CD14-positive monocyte (primary cell): ENCODE measurements at regions not wholly inside any gene's neighbourhood (a gene's known extent, or its start where the extent isn't known, plus 50 kb on each side); places are given as distances from the start of the nearest gene placed in this dataset.

Experiments used
- DNase-seq, 3 donors: peaks; one replicate each; pipeline ENCODE4 v3.0.0-alpha.2; 2011 to 2022
- H2AFZ ChIP-seq: 2 replicates; pipeline ENCODE4 v1.6.0; 2012; ENCODE audit warnings: mild to moderate bottlenecking, low read depth, low read length, inconsistent platforms; ENCODE audit not compliant: insufficient read depth, poor library complexity, severe bottlenecking
- H3K27ac ChIP-seq, 2 donors: 1 replicate in 1 of 2; 2 replicates in 1 of 2; pipeline ENCODE4 v1.5.1; 2012 to 2013; ENCODE audit warnings: low read length in 2 of 2, control low read depth in 1 of 2, inconsistent platforms in 1 of 2, low read depth in 1 of 2, mild to moderate bottlenecking in 1 of 2
- H3K27me3 ChIP-seq, 2 donors: one replicate each; pipeline versions ENCODE4 v1.6.0 to v1.6.1; 2011 to 2013; ENCODE audit warnings: low read length in 2 of 2; ENCODE audit not compliant: control insufficient read depth in 2 of 2, insufficient read depth in 2 of 2
- H3K36me3 ChIP-seq, 2 donors: replicated peaks in 1 of 2; 1 replicate in 1 of 2; 2 replicates in 1 of 2; pipeline versions ENCODE4 v1.5.1 to v1.6.1; 2012 to 2013; ENCODE audit warnings: low read length in 2 of 2, control low read depth in 1 of 2, inconsistent platforms in 1 of 2, mild to moderate bottlenecking in 1 of 2; ENCODE audit not compliant: insufficient read depth in 2 of 2, control insufficient read depth in 1 of 2
- H3K4me1 ChIP-seq, 2 donors: 1 replicate in 1 of 2; 2 replicates in 1 of 2; pipeline versions ENCODE4 v1.5.1 to v1.6.1; 2012 to 2013; ENCODE audit warnings: low read length in 2 of 2, control low read depth in 1 of 2, inconsistent platforms in 1 of 2, mild to moderate bottlenecking in 1 of 2, moderate library complexity in 1 of 2; ENCODE audit not compliant: insufficient read depth in 2 of 2, control insufficient read depth in 1 of 2
- H3K4me2 ChIP-seq: replicated peaks from 2 replicates; pipeline ENCODE3; 2012; ENCODE audit warnings: low read length, moderate library complexity, mild to moderate bottlenecking; ENCODE audit not compliant: poor library complexity, severe bottlenecking; ENCODE audit errors: extremely low read depth
- H3K4me3 ChIP-seq, 3 experiments: fragments of 200-600 bp in 1 of 3; sonication (generic) in 1 of 3; replicated peaks in 1 of 3; 1 replicate in 2 of 3; 2 replicates in 1 of 3; pipeline ENCODE4 v1.5.1; 2011 to 2013; ENCODE audit warnings: low read length in 3 of 3, mild to moderate bottlenecking in 3 of 3, control low read depth in 2 of 3, low read depth in 2 of 3, inconsistent platforms in 1 of 3, moderate library complexity in 1 of 3
- H3K79me2 ChIP-seq: 2 replicates; pipeline ENCODE4 v1.6.0; 2012; ENCODE audit warnings: mild to moderate bottlenecking, control low read depth, inconsistent platforms, low read length, moderate library complexity; ENCODE audit not compliant: insufficient read depth
- H3K9ac ChIP-seq: 2 replicates; pipeline ENCODE4 v1.6.0; 2017; ENCODE audit warnings: low read length, mild to moderate bottlenecking; ENCODE audit not compliant: insufficient read depth, poor library complexity, severe bottlenecking
- H3K9me3 ChIP-seq, 2 donors: replicated peaks in 1 of 2; 1 replicate in 1 of 2; 2 replicates in 1 of 2; pipeline versions ENCODE4 v1.5.1 to v1.6.1; 2012 to 2013; ENCODE audit warnings: low read length in 2 of 2, control low read depth in 1 of 2; ENCODE audit not compliant: control insufficient read depth in 1 of 2, insufficient read depth in 1 of 2
- H4K20me1 ChIP-seq: 2 replicates; pipeline ENCODE4 v1.6.0; 2012; ENCODE audit warnings: mild to moderate bottlenecking, low read length, control low read depth, moderate library complexity; ENCODE audit not compliant: insufficient read depth
- H3K27ac Mint-ChIP-seq, 7 donors: one replicate each; pipeline ENCODE4 v1.8.0; 2020; ENCODE audit warnings: mild to moderate bottlenecking in 7 of 7, mixed read lengths in 7 of 7, moderate library complexity in 6 of 7, inconsistent platforms in 2 of 7
- H3K27me3 Mint-ChIP-seq, 3 donors: one replicate each; pipeline ENCODE4 v1.8.0; 2021 to 2022; ENCODE audit warnings: low read depth in 3 of 3, mild to moderate bottlenecking in 3 of 3, mixed read lengths in 3 of 3, moderate library complexity in 3 of 3, inconsistent platforms in 1 of 3
- H3K36me3 Mint-ChIP-seq, 2 donors: one replicate each; pipeline ENCODE4 v1.8.0; 2020; ENCODE audit warnings: mixed read lengths in 2 of 2, inconsistent platforms in 1 of 2, mild to moderate bottlenecking in 1 of 2
- H3K4me1 Mint-ChIP-seq: one replicate; pipeline ENCODE4 v1.8.0; 2020; ENCODE audit warnings: mild to moderate bottlenecking, mixed read lengths
- H3K4me3 Mint-ChIP-seq, 2 donors: one replicate each; pipeline ENCODE4 v1.8.0; 2020; ENCODE audit warnings: mild to moderate bottlenecking in 2 of 2, mixed read lengths in 2 of 2, moderate library complexity in 1 of 2
- H3K9me3 Mint-ChIP-seq, 7 donors: one replicate each; pipeline ENCODE4 v1.8.0; 2020 to 2022; ENCODE audit warnings: mixed read lengths in 7 of 7, mild to moderate bottlenecking in 6 of 7, moderate library complexity in 6 of 7, inconsistent platforms in 2 of 7
- CTCF ChIP-seq: fragments of 200-600 bp; IDR thresholded peaks from one replicate; pipeline ENCODE4 v1.8.0; 2022; ENCODE audit warnings: antibody characterized with exemption, mild to moderate bottlenecking
- WGBS: methylation state at CpG from one replicate; pipeline ENCODE4 v1.1.5; 2013; ENCODE audit warnings: missing lambda C conversion rate; ENCODE audit not compliant: insufficient coverage; 5-methylcytosine and 5-hydroxymethylcytosine counted together
- intact Hi-C, 2 donors: fragments of 100-400 bp; cut with micrococcal nuclease; formaldehyde crosslinking; loops; one replicate each; pipeline versions ENCODE4 v1.15.0 to v1.15.1; 2023

DNA sequence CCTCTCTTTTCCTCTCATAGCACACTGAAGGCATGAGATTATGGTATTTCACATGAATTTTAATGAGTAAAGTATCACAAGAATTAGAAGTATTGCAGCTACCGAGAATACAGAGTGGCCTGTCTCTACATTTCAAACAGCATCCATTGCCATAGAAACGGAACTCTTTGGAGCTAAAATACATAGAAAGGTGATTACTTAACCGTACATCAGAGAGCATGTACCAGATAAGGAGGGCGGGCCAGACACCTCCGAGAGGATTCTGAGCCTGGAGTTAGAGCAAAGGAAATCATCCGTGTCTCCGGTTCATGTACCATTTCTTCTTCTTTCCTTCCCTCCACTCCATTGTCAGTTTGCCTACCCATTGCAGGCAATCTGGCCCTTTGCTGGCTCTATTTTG, 196.7 kb downstream of the KLF6 start:
- H3K27me3 Mint-ChIP-seq: peaks cover 2 to 6% (median 3%) of the 10 kb centered on the region in 3 donors
- no peak overlapping the region for H3K4me3 Mint-ChIP-seq
- Histone ChIP-seq H3K36me3 (no peaks in the 10 kb centered on the region), H3K4me2 (no peak overlapping the region), H3K9me3 (no peaks in the 10 kb centered on the region), H3K27ac (no peak overlapping the region), H3K27me3 (no peaks in the 10 kb centered on the region), H3K9ac (no peak overlapping the region), H3K4me3 (no peak overlapping the region), H3K4me1 (peaks cover 6 to 9% of the 10 kb centered on the region in 2 donors), H2AFZ (no peak overlapping the region), H3K79me2 (no peaks in the 10 kb centered on the region), H4K20me1 (no peaks in the 10 kb centered on the region)
- H3K9me3 Mint-ChIP-seq: no peaks in the 10 kb centered on the region
- peaks cover 6% of the 10 kb centered on the region for H3K4me1 Mint-ChIP-seq
- no peak for DNase-seq
- no peak for TF ChIP-seq CTCF
- intact Hi-C loops: no loop called here
- no CpG with 5 or more reads among the region's 7 CpGs for WGBS
- H3K36me3 Mint-ChIP-seq: no peaks in the 10 kb centered on the region
- H3K27ac Mint-ChIP-seq: no peak overlapping the region

- H3K4me3 ChIP-seq: no peak overlapping the region
- no peaks in the 10 kb centered on the region for H3K27me3 ChIP-seq
- Mint-ChIP-seq H3K27me3 (peaks cover 0 to 6% (median 2%) of the 10 kb centered on the region in 3 donors), H3K36me3 (no peaks in the 10 kb centered on the region), H3K9me3 (no peaks in the 10 kb centered on the region), H3K4me3 (no peak overlapping the region), H3K4me1 (peaks cover 5% of the 10 kb centered on the region), H3K27ac (no peak overlapping the region)
- peaks cover 0 to 5% of the 10 kb centered on the region in 2 donors for H3K4me1 ChIP-seq
- no peak overlapping the region for H3K4me2 ChIP-seq
- no peak for TF ChIP-seq CTCF
- no peaks in the 10 kb centered on the region for H4K20me1 ChIP-seq
- no peak overlapping the region for H3K9ac ChIP-seq
- intact Hi-C loops: no loop called here
- no peaks in the 10 kb centered on the region for H3K79me2 ChIP-seq
- no peak for DNase-seq
- H3K9me3 ChIP-seq: no peaks in the 10 kb centered on the region
- no peak overlapping the region for H3K27ac ChIP-seq
- H2AFZ ChIP-seq: no peak overlapping the region
- 98% methylated on average over 18 of the region's 22 CpGs for WGBS
- H3K36me3 ChIP-seq: no peaks in the 10 kb centered on the region
These were observed 199.9 kb downstream of the KLF6 start for GRCh38 chr10:3584926-3585784.
